Hepatocyte (in vitro differentiated cells): ENCODE measurements at regions not wholly inside any gene's neighbourhood (a gene's known extent, or its start where the extent isn't known, plus 50 kb on each side); places are given as distances from the start of the nearest gene placed in this dataset.

Source experiments
- CTCF ChIP-seq: fragments of 200-600 bp; sonication (generic); IDR thresholded peaks from 2 replicates; pipeline ENCODE4 v1.5.1; 2016; ENCODE audit warnings: antibody characterized with exemption, mild to moderate bottlenecking; ENCODE audit not compliant: poor library complexity
- EZH2 ChIP-seq: fragments of 200-600 bp; sonication (generic); IDR thresholded peaks from 2 replicates; pipeline ENCODE4 v1.6.1; 2016; ENCODE audit warnings: antibody characterized with exemption, mild to moderate bottlenecking, borderline replicate concordance

- TF ChIP-seq EZH2 (no peak), CTCF (no peak)
Observed at GRCh38 chr13:34546344-34547250, 395.5 kb upstream of the NBEA start.
